GM21381 (cell line): ENCODE measurements at regions not wholly inside any gene's neighbourhood (a gene's known extent, or its start where the extent isn't known, plus 50 kb on each side); places are given as distances from the start of the nearest gene placed in this dataset.
"Not testable (repeated sequence)": the region's sequence is repeated elsewhere in the genome, so short reads cannot be mapped to it uniquely, and the experiment has no call there.

ENCODE experiments used
- ATAC-seq: cut with Tn5 transposase; IDR thresholded peaks from one replicate; pipeline ENCODE4 v1.9.1; 2021; ENCODE audit warnings: mild to moderate bottlenecking, moderate library complexity; ENCODE audit not compliant: unreplicated experiment

DNA sequence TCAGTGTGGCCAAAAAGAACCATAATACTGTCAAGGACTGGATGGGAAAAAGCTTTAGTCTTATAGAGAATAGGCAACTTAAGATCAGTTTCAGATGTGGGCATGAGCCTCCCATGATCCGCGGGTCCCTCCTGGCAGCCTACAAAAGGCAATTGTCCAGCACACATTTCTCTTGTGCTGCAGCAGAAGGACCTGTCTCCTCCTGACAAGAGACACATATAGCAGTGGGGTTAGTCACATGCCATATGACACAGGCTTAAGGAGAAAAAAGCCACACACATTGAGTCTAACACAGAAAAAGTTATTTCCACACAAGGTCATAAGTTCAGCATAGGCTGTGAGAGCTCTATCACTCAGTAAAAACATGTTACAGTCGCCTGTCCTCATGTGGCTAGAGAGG, 1378.7 kb upstream of the PRR20A start:
- no peak for ATAC-seq

DNA sequence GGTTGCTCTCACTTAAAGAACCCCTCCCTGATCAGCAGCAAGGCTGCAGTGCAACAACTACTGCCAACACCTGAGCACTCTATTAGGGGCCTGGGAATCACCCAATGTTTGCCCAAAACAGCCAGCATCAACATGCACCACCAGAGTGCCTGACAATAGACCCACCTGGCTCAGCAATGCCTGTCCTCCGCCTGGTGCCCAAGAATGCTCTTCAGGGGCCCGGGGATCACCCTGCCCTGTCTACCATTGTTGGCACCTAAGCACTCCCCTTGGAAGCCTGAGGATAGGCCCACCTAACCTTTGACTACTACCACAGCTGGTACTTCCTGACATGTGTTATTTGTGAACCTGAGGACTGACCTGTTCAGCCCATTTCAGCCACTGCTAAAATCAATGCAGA, 1363.1 kb upstream of the PRR20A start:
- no peak for ATAC-seq

DNA sequence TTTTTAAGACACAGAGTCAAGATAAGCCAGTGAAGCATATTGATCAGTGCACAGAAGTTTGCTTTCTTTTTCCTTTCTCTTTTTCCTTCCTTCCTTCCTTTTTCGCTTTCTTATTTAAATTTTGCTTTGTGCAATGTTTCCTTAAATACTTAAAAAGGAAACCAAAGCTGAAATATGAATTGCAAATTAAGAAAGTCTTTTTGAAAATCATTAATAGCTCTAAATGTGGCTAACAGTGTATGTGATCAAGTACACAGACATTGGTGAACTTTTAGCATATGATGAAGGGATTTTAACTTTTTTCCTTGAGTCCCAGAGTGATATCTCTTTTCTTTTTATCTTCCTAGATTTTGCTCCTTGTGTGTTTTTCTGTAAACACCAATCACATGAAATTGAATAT, 1356.9 kb upstream of the PRR20A start:
- no peak for ATAC-seq

DNA sequence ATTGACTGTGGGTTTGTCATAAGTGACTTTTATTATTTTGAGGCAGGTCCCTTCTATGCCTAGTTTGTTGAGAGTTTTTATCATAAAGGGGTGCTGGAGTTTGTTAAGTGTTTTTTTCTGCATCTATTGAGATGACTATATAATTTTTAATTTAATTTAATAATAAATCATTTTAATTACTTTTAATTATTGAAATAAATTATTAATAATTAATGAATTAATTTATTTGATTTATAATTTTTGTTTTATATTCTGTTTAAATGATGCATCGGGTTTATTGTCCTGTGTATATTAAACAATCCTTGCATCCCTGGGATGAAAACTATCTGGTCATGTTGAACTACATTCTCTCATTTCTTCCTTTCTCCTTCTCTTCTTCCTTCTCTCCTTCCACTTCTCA, 1352.2 kb upstream of the PRR20A start:
- no peak for ATAC-seq

DNA sequence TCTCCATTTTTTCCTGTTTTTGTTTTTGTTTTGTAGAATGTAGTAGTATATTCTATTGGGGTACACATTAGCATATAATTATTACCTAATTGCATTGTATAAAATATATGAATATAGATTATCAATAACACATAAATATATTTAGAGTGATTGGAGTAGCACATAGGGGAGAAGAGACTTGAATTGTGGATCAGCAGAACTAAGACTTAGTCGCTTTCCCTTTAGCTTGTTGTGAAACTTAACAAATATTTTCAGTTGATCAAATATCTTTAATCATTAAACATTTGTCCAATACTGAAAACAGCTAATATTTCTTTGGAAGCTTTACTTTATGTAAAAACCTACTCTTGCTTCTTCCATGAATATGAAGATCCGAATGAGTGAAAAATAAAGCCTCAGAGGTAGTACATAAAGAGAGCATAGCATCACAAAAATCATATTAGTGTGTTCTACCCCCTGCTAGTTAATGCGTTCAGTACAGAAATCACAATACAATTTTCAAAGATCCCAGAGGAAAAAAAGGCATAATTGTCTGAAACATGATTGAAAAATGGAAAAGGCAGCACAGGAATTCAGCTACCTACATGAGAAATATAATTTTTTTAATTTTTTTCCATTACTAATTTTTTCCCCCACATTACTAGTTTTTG, 1348.0 kb upstream of the PRR20A start:
- ATAC-seq = no peak

DNA sequence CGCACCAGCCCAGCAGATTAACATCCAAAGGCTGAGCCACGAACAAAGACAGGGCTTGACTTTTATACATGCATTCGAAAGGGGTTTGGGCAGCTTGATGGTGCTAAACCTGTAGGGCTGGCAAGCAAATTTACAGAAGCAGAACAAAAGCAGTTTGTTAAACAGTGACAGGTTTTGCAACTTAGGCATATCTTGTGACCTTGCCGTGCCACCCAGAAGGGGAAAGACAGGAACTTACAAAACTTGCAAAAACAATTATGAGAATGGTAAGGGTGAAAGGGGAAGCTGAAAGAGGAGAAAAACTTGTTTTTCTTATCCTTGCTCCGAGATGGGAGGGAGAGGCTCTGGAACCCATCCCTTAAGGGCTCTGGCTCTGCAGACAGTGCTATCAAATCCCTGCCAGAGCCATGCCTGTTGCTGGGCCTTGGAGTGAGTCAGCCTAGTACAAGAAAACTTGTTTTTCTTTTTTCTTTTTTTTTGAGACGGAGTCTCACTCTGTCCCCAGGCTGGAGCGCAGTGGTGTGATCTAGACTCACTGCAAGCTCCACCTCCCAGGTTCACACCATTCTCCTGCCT, 1325.2 kb upstream of the PRR20A start:
- no peak for ATAC-seq

DNA sequence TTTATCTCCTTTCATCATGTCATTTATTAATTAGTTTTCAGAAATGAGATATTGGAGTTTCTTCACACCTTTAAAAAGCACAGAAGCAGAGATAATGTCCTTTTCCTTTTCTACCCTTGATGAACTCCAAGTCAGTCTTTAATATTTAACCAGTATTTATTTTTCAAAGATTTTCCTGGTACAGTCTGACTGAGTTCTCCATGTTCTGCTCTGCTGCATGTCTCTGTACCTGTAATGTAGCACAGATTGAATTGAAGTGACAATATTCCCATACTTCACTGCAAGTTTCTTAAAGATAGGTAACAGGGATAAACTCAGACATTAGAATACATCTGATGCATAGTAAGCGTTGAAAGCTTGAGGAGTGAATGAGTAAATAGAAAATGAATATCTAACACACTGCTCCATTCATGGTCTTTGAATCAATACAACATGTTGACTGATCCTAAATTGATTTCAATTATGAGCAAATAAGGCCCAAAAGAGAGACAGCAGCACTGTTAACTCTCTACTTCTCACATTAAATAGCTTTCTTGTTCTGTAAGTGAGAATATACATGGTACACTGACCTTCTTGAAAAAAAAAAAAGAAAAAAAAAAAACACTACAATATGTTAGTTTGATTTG, 1323.6 kb upstream of the PRR20A start:
- ATAC-seq = no peak

DNA sequence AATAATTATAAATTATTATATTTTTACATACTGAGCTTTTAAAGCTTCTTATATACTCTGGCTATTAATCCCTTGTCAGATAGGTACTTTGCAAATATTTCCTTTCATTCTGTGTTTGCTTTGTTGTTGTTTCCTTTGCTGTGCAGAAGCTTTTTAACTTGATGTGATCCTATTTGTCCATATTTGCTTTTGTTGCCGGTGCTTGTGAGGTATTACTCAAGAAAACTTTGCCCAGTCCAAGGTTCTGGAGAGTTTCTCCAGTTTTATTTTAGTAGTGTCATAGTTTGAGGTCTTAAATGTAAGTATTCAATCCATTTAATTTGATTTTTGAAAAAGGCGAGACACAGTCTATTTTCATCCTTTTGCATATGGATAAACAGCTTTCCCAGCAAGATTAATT, 1319.9 kb upstream of the PRR20A start:
- no peak for ATAC-seq

DNA sequence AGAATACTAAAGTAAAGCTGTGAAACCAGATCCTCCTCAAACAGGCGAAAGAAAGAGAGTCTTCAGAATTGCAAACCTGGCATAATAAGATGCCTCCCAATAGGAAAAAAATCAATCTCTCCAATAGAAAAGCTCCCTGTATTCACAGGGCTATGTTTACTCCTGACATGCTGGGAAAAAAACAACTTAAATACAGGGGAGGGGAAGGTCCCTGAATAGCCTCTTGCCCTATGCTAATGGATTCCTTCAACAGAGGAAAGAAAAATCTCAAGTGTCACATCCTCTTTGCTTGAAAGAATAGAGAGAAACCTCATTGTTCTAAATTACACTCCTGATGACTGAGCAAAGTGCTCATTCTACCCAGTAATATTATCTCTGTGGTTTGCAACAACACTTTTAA, 1271.1 kb upstream of the PRR20A start:
- ATAC-seq = no peak

DNA sequence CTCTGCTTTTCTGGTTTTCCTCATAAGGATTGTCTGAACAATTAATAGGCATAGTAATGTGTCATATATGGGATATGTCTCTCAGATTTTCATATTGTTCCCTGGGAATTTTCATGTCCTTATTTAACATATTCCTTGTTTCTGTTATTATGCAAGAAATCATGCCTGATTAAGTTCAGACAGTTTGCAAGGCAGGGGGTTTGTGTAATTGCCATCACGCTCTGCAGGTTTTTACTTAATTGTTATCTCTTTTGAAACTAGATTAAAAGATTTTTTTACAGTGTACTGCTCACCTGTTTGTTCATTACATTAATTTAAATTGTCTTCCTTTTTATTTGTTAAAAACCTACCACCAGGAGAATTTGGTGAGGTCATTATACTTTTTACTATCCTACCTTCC, 1253.2 kb upstream of the PRR20A start:
- ATAC-seq = no peak

DNA sequence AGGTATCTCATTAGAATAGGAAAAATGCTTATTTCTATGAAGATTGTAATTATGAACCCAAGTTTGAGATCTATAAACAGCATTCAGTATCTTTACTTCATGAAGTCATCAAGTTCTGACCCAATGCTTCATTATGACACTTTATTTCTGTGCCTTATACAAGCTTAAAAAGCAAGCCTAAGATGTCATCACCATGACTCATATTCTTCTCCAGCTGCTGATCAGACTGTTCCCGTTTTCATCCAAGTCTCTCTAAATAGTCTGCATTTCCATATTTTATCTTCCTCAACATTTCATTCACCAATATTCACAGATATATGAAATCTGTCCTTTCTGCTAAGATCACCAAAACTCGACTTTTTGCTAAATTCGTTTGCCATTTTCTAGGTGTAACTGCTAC, 1247.2 kb upstream of the PRR20A start:
- ATAC-seq = no peak

DNA sequence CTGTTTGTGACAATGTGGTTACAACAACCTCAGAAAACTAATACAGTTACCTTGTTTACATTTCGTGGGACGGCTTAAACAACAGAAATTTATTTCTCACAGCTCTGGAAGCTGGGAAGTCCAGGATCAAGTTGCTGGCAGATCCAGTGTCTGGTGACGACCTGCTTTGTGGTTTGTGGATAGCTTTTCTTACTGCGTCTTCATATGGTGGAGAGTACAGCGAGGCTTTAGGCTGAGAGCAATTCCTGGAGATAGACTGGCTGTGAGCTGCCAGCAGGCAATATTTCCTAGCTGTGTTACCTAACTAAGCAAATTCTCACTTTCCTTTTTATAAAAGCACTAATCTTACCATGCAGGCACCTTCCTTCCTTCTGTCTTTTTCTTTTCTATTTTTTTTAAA, 1203.5 kb upstream of the PRR20A start:
- no peak for ATAC-seq

DNA sequence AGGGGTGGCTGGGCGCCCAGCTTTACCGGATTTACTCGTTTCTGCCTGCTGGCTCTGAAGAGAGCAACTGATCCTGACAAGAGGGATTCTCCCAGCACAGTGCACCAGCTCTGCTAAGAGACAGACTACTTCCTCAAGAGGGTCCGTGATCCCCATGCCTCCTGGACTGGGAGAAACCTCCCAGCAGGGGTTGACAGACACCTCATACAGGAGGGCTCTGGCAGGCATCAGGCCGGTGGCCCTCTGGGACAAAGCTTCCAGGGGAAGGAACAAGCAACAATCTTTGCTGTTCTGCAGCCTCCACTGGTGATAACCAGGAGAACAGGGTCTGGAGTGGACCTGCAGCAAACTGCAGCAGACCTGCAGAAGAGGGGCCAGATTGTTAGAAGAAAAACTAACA, 1192.5 kb upstream of the PRR20A start:
- no peak for ATAC-seq

DNA sequence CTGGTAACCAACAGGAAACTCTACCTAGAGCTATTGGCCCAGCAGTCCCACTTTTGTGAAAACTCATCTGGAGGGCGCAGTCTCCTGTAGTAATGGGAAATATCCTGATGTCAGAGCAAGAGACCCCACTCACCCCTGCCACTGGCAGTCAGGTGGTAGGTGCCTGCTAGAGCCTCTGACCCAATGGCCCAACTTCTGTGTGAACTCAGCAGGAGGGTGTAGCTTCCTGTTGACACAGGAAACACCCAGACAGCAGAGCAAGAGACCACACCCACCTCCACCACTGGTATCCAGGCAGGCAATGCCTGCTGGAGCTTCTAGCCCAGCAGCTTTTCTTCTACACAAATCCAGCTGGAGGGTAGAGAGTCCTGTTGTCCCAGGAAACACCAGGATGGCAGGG, 1176.8 kb upstream of the PRR20A start:
- no peak for ATAC-seq

DNA sequence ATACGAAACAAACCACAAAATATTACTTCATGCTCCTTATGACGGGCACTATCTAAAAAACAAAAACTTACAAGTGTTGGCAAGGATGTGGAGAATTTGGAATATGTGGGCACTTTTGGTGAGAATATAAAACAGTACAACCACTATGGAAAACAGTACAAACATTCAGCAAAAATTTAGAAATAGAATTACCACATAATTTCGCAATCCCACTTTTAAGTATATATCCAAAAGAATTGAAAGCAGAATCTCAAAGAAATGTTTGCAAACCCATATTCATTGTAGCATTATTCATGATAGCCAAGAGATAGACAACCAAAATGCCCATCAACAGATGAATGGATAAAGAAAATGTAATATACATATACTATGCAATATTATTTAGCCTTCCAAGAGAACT, 1173.7 kb upstream of the PRR20A start:
- no peak for ATAC-seq

DNA sequence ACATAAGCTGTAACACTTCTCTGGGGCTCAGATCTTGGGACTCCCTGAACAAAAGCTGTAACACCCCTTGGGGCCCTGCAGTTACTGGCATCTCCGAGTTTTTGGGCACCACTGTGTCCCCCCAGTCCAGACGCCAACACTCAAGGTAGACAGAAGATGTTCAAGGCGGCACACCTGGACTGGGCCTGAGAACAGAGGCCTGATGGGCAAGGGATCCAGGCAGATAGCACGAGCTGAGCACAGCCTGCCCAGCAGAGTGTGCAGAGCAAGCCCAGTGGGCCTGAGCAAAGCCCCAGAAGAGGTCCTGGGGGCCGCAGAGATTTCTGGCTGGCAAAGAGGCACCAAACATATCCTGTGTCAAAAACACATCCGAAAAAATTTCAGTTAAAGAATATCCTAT, 1163.3 kb upstream of the PRR20A start:
- ATAC-seq = no peak

DNA sequence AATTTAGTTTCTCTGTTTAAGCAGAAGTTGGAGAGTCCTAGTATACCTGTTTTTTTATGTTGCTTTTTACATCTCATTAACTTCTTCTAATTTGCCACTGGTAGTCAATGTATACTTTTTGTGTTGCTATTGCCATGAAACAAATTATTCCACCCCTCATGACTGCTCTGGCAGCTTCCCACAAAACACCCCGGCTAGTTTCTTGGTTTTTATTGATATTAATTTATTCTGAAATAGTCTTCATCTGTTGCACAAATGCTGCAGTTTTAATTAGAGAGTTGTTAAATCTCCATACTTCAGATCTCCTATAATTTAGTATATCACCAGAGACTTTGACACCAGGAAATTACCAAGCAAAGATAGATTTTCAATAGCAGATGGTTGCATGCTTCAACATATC, 1159.3 kb upstream of the PRR20A start:
- ATAC-seq = no peak

DNA sequence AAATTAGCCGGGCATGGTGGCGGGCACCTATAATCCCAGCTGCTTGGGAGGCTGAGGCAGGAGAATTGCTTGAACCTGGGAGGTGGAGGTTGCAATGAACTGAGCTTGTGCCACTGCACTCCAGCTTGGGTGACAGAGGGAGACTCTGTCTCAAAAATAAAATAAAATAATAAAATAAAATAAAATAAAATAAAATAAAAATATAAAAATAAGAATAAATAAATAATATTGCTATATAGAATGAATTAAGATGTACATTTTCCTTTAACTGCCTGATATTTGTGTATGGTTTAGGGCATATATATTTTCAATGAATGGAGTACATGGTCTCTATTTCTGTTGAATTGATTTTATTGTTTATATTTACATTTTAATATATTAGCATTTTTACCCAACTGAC, 1156.7 kb upstream of the PRR20A start:
- ATAC-seq = not testable (repeated sequence)

DNA sequence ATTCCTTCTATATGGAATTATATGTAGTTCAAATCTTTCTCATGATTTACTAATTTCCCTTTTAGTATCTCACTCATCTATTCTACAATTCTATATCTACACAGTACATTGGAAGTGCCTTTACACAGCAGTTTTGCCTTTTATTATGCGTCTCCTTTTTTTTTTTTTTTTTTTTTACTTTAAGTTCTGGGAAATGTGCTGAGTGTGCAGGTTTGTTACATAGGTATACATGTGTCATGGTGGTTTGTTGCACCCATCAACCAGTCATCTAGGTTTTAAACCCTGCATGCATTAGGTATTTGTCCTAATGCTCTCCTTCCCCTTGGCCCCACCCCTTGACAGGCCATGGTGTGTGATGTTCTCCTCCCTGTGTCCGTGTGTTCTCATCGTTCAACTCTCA, 1150.1 kb upstream of the PRR20A start:
- ATAC-seq = no peak

DNA sequence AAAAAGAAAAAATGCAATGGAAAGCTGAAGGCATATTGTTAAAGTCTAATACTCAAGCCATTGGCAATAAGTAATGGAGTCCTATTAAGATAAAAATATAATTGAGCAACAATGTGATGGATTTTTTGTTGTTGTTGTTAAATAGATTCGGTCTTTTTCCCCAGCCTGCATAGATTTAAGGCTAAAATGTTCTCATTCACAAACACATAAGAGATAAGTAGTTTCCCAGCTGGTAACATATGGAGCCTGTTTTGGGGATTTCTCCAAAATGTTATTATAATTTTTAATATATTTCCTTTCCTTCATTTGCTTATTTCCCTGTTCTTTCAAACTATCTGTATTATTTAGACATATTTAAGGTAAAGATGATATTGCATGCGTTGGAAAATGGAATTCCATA, 1149.1 kb upstream of the PRR20A start:
- no peak for ATAC-seq

DNA sequence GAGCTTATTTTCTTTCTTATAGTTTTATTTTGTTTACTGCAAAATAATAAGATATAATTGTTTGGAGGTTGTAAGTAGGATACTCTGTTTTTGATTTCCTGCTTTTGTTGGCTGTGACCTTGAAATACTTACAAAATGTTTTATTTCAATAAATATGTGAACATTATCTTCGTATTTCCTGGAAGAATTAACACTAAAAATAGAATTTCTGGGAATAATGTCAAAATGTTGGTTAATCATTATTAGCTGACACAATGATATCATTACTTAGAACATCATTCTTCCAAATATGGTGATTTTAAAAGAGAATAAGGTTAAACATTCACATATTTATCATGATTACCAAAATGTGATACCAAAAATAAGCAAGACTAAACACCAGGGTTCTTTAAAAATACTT, 1148.6 kb upstream of the PRR20A start:
- ATAC-seq = no peak

DNA sequence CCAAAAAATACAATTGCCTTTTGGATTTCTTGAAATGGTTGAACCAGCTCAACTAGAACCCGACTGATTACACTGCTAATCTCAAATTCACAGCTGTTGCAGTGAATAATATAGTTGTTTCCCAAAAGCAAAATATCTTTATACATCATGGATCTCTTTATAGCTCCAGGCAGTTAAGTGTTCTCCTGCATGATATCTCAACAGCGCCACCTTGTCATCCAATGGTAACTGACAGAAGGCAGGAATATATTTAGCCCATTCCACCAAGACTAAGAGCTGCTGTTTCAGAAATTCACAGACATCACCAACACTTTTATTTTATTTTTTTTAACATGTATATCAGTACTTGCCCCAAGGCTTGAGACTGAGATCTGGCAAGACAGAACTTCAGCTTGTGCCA, 1141.0 kb upstream of the PRR20A start:
- no peak for ATAC-seq

DNA sequence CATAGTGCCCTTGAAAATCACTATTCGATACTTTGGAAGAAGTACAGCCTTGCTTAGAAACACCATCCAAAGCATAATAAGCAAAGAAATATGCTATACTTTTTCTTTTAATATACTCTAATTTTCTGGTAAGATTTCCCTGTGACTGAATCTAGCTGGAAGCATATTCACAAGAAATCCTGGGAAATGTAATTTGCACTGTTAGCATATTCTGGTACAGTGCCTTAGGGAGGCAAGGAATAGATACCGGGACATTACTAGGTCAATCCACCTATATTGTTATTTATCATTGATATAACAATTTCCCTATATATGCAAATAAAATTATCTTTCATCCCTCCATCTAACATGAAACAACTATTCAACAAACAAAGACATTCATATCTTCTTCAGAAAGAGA, 1131.3 kb upstream of the PRR20A start:
- ATAC-seq = no peak
